Kidney (tissue), 13 donors: ENCODE measurements at regions not wholly inside any gene's neighbourhood (a gene's known extent, or its start where the extent isn't known, plus 50 kb on each side); places are given as distances from the start of the nearest gene placed in this dataset.

Source experiments
- DNase-seq, 5 donors: peaks; one replicate each; pipeline ENCODE4 v3.0.0-alpha.2; 2013 to 2020
- FAIRE-seq: peaks from 2 replicates; lab custom pipeline; 2012; peaks lifted over from hg19 to GRCh38; lab: Jason Lieb, UNC
- H3K27ac ChIP-seq, 2 donors: one replicate each; pipeline ENCODE4 v1.7.0; 2013; ENCODE audit warnings: low read depth in 2 of 2, low read length in 2 of 2, inconsistent platforms in 1 of 2
- H3K27me3 ChIP-seq: one replicate; pipeline ENCODE4 v1.7.1; 2013; ENCODE audit warnings: low read length, inconsistent platforms; ENCODE audit not compliant: control insufficient read depth, insufficient read depth
- H3K36me3 ChIP-seq, 3 donors: one replicate each; pipeline versions ENCODE4 v1.7.0 to v1.7.1; 2013; ENCODE audit warnings: low read length in 3 of 3, control low read depth in 1 of 3, inconsistent platforms in 1 of 3; ENCODE audit not compliant: insufficient read depth in 3 of 3, control insufficient read depth in 2 of 3
- H3K4me1 ChIP-seq, 3 donors: one replicate each; pipeline versions ENCODE4 v1.7.0 to v1.7.1; 2013; ENCODE audit warnings: low read length in 3 of 3, inconsistent platforms in 1 of 3, low read depth in 1 of 3; ENCODE audit not compliant: control insufficient read depth in 2 of 3, insufficient read depth in 2 of 3
- H3K4me3 ChIP-seq, 3 donors: one replicate each; pipeline versions ENCODE4 v1.7.0 to v1.8.1; 2013; ENCODE audit warnings: low read length in 3 of 3, control low read depth in 1 of 3, inconsistent platforms in 1 of 3
- H3K9ac ChIP-seq, 3 donors: one replicate each; pipeline versions ENCODE4 v1.7.0 to v1.7.1; 2013; ENCODE audit warnings: low read length in 3 of 3, control low read depth in 1 of 3, inconsistent platforms in 1 of 3
- H3K9me3 ChIP-seq, 3 donors: one replicate each; pipeline versions ENCODE4 v1.7.0 to v1.7.1; 2013; ENCODE audit warnings: low read length in 3 of 3, control low read depth in 1 of 3, inconsistent platforms in 1 of 3; ENCODE audit not compliant: control insufficient read depth in 2 of 3, insufficient read depth in 1 of 3
- intact Hi-C: fragments of 100-400 bp; cut with DNase I; formaldehyde crosslinking; loops from one replicate; pipeline ENCODE4 v1.11.1; 2022
- TF ChIP-seq, protein P1 (sequence below): IDR thresholded peaks from 3 replicates; pipeline ENCODE4 v1.5.1; 2012; ENCODE audit warnings: mild to moderate bottlenecking, moderate library complexity, borderline replicate concordance; ENCODE audit not compliant: insufficient read depth; ENCODE audit errors: extremely low read depth
- donor health status: control.
- donor health status: control.
- donor health status: control.
- donor health status: control.
- donor health status: control.
- donor health status: DM: yes; HTN: yes; CAD: no.
- donor health status: Normal renal cell carcinoma (clear cell type).

DNA sequence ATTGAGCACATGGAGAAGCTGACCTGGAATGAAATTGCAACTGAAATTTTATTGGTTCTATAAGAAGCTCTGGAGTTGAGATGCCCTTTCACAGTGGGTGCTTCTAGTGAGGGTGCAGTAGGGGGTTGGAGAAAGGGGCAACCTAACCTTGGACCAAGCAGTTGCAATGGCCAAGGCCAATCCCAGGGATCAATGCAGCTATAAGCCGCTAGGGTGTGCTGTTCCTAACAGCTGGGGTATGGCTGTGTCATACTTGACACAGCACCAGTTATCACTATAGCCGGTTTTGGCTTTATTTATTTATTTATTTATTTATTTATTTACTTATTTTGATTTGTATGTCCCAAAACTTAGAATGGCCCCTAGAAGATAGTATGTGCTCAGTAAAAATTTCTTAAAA is 505.9 kb downstream of the FLRT2 start:
- no peak for FAIRE-seq
- intact Hi-C loops, result no loop called here

DNA sequence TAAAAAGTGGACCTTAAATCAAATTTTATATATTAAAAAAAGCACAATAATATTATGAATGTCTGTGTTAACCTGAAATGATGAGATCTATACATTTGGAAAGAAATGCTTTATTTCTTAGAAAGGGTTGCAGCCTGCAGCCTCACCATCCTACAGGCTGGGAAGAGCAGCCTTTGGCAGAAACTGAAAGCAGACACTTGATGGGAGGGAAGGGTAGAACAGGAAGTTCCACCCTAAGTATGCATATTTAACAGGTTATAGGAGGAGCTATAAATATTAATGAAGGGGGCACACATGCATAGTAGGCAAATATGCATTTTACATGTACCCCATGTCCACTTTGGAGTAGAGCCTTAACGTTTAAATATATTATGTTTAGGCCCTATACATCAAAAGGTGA is 498.0 kb downstream of the FLRT2 start:
- Histone ChIP-seq H3K36me3 (no peaks in the 10 kb centered on the region), H3K27me3 (no peaks in the 10 kb centered on the region), H3K27ac (no peak overlapping the region), H3K4me1 (no peaks in the 10 kb centered on the region), H3K9ac (no peak overlapping the region), H3K4me3 (no peak overlapping the region), H3K9me3 (peaks cover 0 to 3% (median 0%) of the 10 kb centered on the region in 3 donors)
- TF ChIP-seq, protein P1, sequence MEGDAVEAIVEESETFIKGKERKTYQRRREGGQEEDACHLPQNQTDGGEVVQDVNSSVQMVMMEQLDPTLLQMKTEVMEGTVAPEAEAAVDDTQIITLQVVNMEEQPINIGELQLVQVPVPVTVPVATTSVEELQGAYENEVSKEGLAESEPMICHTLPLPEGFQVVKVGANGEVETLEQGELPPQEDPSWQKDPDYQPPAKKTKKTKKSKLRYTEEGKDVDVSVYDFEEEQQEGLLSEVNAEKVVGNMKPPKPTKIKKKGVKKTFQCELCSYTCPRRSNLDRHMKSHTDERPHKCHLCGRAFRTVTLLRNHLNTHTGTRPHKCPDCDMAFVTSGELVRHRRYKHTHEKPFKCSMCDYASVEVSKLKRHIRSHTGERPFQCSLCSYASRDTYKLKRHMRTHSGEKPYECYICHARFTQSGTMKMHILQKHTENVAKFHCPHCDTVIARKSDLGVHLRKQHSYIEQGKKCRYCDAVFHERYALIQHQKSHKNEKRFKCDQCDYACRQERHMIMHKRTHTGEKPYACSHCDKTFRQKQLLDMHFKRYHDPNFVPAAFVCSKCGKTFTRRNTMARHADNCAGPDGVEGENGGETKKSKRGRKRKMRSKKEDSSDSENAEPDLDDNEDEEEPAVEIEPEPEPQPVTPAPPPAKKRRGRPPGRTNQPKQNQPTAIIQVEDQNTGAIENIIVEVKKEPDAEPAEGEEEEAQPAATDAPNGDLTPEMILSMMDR, result no peak
- DNase-seq (no peak), FAIRE-seq (no peak)
- intact Hi-C loops, result no loop called here

More for the DNA sequence above, 505.9 kb downstream of the FLRT2 start:
- no peak for DNase-seq
- Histone ChIP-seq H3K4me3 (no peak overlapping the region), H3K4me1 (no peaks in the 10 kb centered on the region), H3K36me3 (no peaks in the 10 kb centered on the region), H3K27me3 (no peaks in the 10 kb centered on the region), H3K9me3 (no peaks in the 10 kb centered on the region), H3K27ac (no peak overlapping the region), H3K9ac (no peak overlapping the region)
- TF ChIP-seq, protein P1, result no peak

DNA sequence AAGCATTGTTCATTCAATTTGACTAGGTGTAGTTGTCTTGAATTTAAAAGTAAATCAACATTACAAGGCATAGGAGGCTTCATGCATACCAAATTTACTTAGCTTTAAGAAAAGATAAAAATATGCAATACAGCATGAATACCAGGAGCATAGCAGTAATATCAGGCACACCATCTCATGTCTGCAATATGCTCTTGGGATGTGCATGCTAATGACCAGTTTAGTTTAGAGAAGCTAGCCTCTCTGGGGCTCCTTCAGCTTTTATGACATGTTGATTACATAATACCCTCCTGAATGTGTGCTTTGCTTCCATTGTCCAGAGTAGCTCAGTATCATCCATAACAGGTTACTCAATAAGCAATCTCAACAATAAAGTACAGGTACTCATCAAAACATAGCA is 497.2 kb downstream of the FLRT2 start:
- Histone ChIP-seq H3K9me3 (peaks cover 0 to 3% (median 0%) of the 10 kb centered on the region in 3 donors), H3K27me3 (no peaks in the 10 kb centered on the region), H3K4me3 (no peak overlapping the region), H3K27ac (no peak overlapping the region), H3K36me3 (no peaks in the 10 kb centered on the region), H3K9ac (no peak overlapping the region), H3K4me1 (peaks cover 0 to 4% (median 0%) of the 10 kb centered on the region in 3 donors)
- intact Hi-C loops, result no loop called here
- TF ChIP-seq, protein P1, result no peak
- no peak for FAIRE-seq
- DNase-seq, result no peak

DNA sequence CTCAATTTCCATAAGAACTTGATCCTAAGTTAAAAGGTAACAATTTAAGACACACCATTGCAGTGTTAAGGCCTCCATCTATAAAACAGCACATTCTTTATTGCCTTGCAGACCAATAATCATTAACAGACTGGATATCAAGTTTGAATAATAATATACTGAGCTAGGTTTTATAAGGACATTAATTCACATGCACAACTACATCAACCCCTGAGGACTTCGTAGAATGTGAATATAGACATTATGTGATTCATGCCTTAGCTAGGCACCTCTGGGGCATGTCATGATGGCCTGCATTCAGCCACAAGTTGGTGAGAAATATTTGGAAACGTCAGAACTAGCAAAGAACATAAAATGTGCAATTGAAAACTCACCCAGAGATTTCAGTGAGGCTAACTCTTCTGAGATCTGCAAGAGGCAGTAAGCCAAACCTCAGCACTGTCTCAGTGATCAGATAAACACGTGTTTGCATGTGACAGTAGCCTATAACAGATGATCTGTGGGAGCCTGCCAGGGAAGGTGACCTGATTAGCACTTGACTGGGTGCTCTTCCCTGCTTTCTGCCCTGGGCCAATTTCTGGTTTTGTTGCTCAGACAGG is 492.2 kb downstream of the FLRT2 start:
- intact Hi-C loops, result no loop called here
- H3K27ac ChIP-seq, result no peak overlapping the region
- H3K4me3 ChIP-seq, result no peak overlapping the region
- no peak for FAIRE-seq
- no peak overlapping the region for H3K9ac ChIP-seq
- H3K9me3 ChIP-seq, result no peaks in the 10 kb centered on the region
- H3K36me3 ChIP-seq, result no peaks in the 10 kb centered on the region
- peaks cover 0 to 4% (median 3%) of the 10 kb centered on the region in 3 donors for H3K4me1 ChIP-seq
- H3K27me3 ChIP-seq, result no peaks in the 10 kb centered on the region
- DNase-seq, result peak in 1 of 5 donors; percentile 4
- TF ChIP-seq, protein P1, result no peak
